HG03097 (cell line): ENCODE measurements at regions not wholly inside any gene's neighbourhood (a gene's known extent, or its start where the extent isn't known, plus 50 kb on each side); places are given as distances from the start of the nearest gene placed in this dataset.
A peak's percentile ranks its signal among the peaks of the same experiment; 100 is the strongest.
"Not testable (repeated sequence)": the region's sequence is repeated elsewhere in the genome, so short reads cannot be mapped to it uniquely, and the experiment has no call there.

Experiments
- ATAC-seq: cut with Tn5 transposase; IDR thresholded peaks from one replicate; pipeline ENCODE4 v1.9.1; 2021; ENCODE audit not compliant: unreplicated experiment, low FRiP score

- no peak for ATAC-seq
These were observed 209.8 kb upstream of the SEMA3D start for GRCh38 chr7:85396676-85397075.

- ATAC-seq, result no peak
These were observed 205.9 kb upstream of the SEMA3D start for GRCh38 chr7:85392789-85393188.

DNA sequence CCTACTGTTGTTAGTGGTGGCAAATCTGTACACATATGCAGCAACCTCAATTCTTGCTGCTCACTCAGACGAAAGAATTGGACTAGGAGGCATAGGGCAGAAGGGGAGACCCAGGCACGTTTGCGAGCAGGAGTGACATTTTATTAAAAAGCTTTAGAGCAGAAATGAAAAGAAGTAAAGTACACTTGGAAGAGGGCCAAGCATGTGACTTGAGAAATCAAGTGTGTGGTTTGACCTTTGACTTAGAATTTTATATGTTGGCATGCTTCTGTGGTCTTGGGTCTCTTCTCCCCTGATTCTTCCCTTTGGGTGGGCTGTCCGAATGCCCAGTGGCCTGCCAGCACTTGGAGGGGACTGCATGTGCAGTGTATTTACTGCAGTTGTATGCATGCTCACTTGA is 205.5 kb upstream of the SEMA3D start:
- ATAC-seq, result no peak

GRCh38 chr7:85386460-85386859 is 199.6 kb upstream of the SEMA3D start:
- no peak for ATAC-seq

GRCh38 chr7:85384392-85384791 is 197.5 kb upstream of the SEMA3D start:
- ATAC-seq, result no peak

GRCh38 chr7:85381212-85381611 is 194.4 kb upstream of the SEMA3D start:
- ATAC-seq, result no peak

DNA sequence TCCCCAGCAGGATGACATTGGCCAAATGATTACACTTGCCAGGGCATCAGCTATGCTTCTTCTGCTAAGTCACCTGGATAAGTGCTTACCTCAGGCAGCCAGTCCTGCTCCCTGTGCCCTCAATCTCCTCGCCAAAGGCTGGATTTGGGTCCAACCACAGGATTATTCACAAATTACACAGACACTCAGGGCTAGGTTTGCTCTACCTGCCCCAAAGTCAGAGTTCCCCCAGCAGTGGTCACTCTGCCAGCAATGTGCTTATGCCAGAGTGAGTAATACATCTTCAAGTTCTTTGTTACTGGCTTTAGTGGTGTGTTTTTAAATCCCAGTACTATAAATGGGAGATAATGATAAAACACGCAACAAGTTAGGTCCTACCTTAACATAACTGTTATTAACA is 189.7 kb upstream of the SEMA3D start:
- no peak for ATAC-seq

- no peak for ATAC-seq
These were observed 170.1 kb upstream of the SEMA3D start for GRCh38 chr7:85356916-85357315.

DNA sequence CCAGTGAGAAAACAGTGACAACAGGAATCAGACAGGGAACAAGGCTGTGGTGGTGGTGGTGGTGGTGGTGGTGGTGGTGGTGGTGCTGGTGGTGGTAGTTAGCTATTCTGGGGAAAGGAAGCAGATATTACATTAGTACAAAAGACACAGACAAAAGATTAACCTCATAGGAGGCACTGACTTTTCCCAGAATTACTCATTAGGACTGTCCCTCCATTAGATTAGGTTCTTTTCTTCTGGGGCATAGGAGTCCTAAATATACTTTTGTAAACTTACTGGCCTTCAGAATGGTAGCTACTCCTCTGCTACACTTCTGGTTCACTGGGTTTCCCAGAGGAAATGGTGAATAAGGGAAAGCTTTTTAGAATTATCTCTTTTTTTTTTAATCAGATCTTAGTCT is 156.6 kb upstream of the SEMA3D start:
- peak; percentile 77 for ATAC-seq

DNA sequence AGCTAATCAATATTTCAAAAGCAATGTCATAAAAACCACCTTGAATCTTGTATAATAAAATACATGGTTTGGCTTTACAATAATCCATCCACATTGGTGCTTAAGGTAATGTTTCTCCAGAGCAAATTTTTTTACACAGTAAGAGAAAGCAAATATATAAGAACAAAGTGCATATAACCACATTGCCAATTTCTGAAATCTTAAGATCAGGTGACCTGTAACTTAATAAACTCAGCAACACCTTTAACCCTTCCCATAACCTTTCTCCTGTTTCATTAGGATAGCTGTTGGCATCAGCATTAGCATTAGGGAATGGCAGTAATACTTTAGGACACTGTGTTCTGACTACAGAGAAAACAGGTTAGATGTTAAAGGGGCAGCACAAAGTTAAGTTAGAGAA is 155.9 kb upstream of the SEMA3D start:
- ATAC-seq, result no peak

DNA sequence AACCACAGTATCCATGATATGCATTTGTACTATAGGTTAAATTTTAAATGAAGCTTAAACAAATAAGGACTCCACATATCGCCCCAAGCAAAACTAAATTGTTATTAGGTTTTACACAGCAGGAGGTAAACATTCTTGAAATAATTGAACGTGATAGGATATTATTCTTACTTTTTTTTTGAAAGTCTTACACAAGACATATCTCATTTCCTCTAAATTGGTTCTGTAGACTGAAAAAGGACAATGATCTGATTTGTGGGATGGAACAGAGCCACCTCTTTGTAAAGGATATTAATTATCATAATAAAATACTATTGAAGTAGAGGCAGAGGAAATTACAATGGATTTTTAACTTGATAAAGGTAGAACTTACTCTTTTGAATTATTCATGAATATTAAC is 155.1 kb upstream of the SEMA3D start:
- ATAC-seq, result no peak

DNA sequence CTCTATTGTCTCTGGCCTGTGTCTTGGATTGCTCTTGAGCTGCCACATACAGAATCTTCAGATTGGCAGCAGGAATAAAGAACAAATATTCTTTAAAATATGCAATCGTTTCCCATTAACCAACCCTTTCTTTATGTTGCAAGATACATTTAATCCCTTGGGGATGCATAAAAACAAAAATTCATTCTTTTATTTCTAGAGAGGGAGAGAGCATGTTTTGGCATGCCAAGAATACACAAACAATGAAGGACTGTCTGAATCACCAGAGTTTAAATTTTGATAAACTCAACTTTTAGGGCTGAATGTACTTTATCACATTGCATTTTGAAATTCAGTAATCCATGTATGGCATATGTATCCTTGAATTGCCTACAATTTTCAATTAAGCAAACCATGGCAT is 154.3 kb upstream of the SEMA3D start:
- ATAC-seq, result no peak

DNA sequence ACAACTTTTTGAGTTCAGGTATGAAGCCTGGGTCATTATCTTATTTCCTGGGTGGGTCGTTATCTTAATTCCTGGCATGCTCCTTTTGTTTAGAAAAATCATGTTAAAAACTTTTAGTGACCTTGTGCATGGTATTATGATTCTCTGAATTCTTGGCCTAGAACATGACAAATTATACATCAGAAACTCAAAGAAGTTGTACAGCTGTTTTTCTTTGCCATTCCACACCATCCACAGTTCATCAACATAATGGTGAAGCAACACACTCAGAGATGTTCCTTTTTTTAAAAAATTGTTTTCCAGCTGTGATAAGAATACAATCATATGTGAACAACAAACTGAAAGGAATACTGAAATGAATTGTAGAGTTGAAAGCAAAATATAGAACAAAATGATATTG is 149.2 kb upstream of the SEMA3D start:
- no peak for ATAC-seq

GRCh38 chr7:85335113-85335512 is 148.3 kb upstream of the SEMA3D start:
- not testable (repeated sequence) for ATAC-seq

DNA sequence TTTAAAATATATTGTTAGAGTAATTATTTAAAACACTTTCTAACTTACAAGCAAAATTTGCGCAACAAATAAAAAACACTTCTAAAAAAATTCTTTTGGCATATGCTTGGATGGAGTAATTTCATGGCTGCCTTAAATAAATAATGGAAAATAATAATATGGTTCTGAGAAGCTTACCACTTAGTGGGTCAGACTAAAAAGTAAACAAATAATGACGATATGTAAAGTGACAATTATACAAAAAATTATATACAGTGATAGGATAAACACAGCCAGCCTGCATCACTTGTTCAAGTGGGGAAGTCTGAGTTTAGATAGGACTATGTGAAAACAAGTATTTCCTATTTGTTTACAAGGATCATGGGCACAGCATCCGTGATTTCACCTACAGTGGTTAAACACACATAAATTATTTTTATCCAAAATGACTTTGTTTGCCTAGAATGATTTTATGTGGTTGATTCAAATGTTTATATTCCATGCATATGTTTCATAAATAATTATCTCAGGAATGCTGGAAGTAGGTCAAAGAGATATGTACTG is 141.7 kb upstream of the SEMA3D start:
- no peak for ATAC-seq

DNA sequence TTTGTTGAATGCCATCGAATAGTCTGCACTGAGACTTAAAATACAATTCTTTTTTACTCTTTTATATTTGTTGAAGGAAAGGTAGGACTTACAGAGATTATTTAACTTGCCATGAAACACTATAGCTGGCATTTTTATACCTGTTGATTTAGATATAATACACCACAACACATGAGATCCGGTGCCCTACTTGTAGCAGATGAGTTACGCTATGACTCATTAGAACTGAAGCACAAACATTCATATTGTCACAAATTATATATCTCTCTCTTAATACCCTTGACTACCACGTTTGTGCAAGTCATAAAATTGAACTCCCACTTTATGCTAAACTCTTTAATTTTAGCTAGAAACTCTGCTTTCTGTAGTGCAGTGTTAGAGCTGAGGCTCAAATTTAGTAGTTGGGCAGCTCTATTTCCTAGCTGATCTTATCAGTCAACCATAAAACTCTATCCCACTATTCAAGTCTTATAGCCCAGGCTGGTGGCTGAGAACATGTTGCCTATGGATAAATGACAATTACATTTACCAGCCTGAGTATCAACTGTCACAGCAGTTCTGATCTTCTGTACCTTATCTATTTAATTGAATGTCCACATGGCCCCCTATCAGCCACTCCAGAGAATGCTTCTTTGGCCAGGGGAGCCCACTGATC is 137.4 kb upstream of the SEMA3D start:
- no peak for ATAC-seq

GRCh38 chr7:85322252-85322651 is 135.4 kb upstream of the SEMA3D start:
- no peak for ATAC-seq

- ATAC-seq, result no peak
These were observed 134.0 kb upstream of the SEMA3D start for GRCh38 chr7:85320699-85321476.

- ATAC-seq, result no peak
These were observed 129.6 kb upstream of the SEMA3D start for GRCh38 chr7:85316489-85316888.

DNA sequence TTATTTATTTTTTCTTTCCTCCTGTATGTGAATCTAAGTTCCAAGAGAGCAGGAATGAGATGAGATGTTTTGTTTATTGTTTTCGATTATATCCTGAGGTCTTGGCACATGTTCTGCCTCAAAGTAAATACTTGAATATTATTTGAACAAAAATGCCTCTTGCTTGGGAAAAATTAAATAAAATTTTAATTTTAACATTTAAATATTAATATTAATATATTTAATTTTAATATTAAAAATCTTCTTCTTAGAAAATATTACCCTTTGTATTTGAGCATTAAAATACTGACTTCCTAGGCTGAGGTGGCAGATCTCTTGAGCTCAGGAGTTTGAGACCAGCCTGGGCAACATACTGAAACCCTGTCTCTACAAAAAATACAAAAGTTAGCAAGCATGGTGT is 123.4 kb upstream of the SEMA3D start:
- ATAC-seq, result no peak

DNA sequence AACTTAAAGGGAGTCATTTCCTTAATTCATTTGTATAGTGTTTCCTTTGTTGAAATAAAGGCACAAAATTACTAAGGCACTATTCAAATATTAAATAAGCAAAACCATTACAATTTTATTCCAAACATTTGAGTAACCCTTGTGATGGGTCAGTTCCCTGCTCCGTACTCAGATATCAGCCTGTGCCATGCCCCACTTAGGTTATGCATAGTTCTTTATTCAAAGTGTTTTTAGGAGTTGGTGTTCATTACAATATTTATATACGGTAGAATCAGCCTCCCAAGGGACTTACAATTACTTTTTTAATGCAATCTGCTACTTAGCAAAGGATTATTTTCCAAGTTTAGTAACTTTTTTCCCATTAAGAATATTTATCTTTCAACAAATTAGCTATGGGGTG is 119.3 kb upstream of the SEMA3D start:
- no peak for ATAC-seq

GRCh38 chr7:85294176-85294575 is 107.3 kb upstream of the SEMA3D start:
- no peak for ATAC-seq
